Erythroblast (primary cell): ENCODE measurements at regions not wholly inside any gene's neighbourhood (a gene's known extent, or its start where the extent isn't known, plus 50 kb on each side); places are given as distances from the start of the nearest gene placed in this dataset.

Experiments used
- GATA1 ChIP-seq: IDR thresholded peaks from 2 replicates; pipeline ENCODE4 v1.6.1; 2011; ENCODE audit warnings: low read depth, mild to moderate bottlenecking, control low read depth, low read length, moderate library complexity
- POLR2A ChIP-seq: IDR thresholded peaks from 2 replicates; pipeline ENCODE4 v1.6.1; 2011; ENCODE audit warnings: mild to moderate bottlenecking, low read length

GRCh38 chr4:81600520-81601357 is 129.0 kb upstream of the RASGEF1B start:
- TF ChIP-seq POLR2A (no peak), GATA1 (no peak)
